A673 (cell line): ENCODE measurements at regions not wholly inside any gene's neighbourhood (a gene's known extent, or its start where the extent isn't known, plus 50 kb on each side); places are given as distances from the start of the nearest gene placed in this dataset.

ENCODE experiments used
- EZH2 ChIP-seq: fragments of 200-600 bp; sonication (generic); IDR thresholded peaks from 2 replicates; pipeline ENCODE4 v1.6.1; 2017; ENCODE audit warnings: borderline replicate concordance, low read depth, mild to moderate bottlenecking, mixed read lengths, antibody characterized with exemption, low read length; ENCODE audit not compliant: poor library complexity, severe bottlenecking
- TF ChIP-seq, protein P1 (sequence below): fragments of 300-800, 200-600 bp; sonication (generic); conservative IDR thresholded peaks from 2 replicates; pipeline ENCODE4 v1.5.1; 2017; ENCODE audit warnings: low read depth, mild to moderate bottlenecking, antibody characterized with exemption, low read length, moderate library complexity, mixed read lengths

DNA sequence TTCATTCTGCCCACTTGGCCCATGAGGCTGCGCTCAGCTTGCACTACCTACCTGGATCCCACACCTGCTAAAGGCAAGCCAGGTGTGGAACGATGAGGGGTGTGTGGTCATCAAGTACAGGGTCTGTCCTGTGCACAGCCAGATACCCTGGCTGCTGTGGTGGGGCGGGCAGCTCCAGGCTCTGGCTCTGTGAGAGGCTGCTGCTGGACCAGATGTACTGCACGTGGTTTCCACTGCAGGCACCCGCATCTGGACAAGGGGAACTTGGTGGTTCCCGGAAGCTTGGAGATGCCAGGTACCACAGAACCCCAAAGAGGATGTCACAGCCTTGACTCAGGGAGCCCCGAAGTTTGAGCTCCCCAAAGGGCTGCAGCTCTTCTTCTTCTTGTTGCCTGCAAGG is 68.1 kb upstream of the ZNF804A start:
- no peak for TF ChIP-seq EZH2
- TF ChIP-seq, protein P1, sequence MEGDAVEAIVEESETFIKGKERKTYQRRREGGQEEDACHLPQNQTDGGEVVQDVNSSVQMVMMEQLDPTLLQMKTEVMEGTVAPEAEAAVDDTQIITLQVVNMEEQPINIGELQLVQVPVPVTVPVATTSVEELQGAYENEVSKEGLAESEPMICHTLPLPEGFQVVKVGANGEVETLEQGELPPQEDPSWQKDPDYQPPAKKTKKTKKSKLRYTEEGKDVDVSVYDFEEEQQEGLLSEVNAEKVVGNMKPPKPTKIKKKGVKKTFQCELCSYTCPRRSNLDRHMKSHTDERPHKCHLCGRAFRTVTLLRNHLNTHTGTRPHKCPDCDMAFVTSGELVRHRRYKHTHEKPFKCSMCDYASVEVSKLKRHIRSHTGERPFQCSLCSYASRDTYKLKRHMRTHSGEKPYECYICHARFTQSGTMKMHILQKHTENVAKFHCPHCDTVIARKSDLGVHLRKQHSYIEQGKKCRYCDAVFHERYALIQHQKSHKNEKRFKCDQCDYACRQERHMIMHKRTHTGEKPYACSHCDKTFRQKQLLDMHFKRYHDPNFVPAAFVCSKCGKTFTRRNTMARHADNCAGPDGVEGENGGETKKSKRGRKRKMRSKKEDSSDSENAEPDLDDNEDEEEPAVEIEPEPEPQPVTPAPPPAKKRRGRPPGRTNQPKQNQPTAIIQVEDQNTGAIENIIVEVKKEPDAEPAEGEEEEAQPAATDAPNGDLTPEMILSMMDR = no peak
